NT2/D1 (cell line): ENCODE measurements at regions not wholly inside any gene's neighbourhood (a gene's known extent, or its start where the extent isn't known, plus 50 kb on each side); places are given as distances from the start of the nearest gene placed in this dataset.

Experiments used
- DNase-seq: peaks from one replicate; pipeline ENCODE4 v3.0.0-alpha.2; 2011; ENCODE audit warnings: low read depth, low spot score
- H3K27me3 ChIP-seq: 2 replicates; pipeline ENCODE4 v1.6.0; 2011; ENCODE audit warnings: mild to moderate bottlenecking; ENCODE audit not compliant: insufficient read length, insufficient read depth
- H3K36me3 ChIP-seq: 2 replicates; pipeline ENCODE4 v1.6.1; 2011; ENCODE audit warnings: mild to moderate bottlenecking, low read length, mixed read lengths; ENCODE audit not compliant: insufficient read depth, insufficient read length
- H3K4me1 ChIP-seq: 2 replicates; pipeline ENCODE4 v1.5.1; 2011; ENCODE audit not compliant: insufficient read depth, insufficient read length
- H3K4me3 ChIP-seq: 2 replicates; pipeline ENCODE4 v1.5.1; 2011; ENCODE audit warnings: low read depth; ENCODE audit not compliant: insufficient read length
- H3K9ac ChIP-seq: 2 replicates; pipeline ENCODE4 v1.6.0; 2011; ENCODE audit warnings: low read depth; ENCODE audit not compliant: insufficient read length
- H3K9me3 ChIP-seq: 2 replicates; pipeline ENCODE4 v1.5.1; 2011; ENCODE audit warnings: mild to moderate bottlenecking, low read length; ENCODE audit not compliant: insufficient read depth
- SUZ12 ChIP-seq: IDR thresholded peaks from 2 replicates; pipeline ENCODE4 v1.6.1; 2011; ENCODE audit not compliant: insufficient read length, insufficient read depth; ENCODE audit errors: extremely low read depth
- YY1 ChIP-seq: IDR thresholded peaks from 2 replicates; pipeline ENCODE4 v1.6.1; 2011; ENCODE audit not compliant: insufficient read length, insufficient read depth
- ZNF274 ChIP-seq: IDR thresholded peaks from 2 replicates; pipeline ENCODE4 v1.6.1; 2011; ENCODE audit warnings: mild to moderate bottlenecking, low read depth, low read length

DNA sequence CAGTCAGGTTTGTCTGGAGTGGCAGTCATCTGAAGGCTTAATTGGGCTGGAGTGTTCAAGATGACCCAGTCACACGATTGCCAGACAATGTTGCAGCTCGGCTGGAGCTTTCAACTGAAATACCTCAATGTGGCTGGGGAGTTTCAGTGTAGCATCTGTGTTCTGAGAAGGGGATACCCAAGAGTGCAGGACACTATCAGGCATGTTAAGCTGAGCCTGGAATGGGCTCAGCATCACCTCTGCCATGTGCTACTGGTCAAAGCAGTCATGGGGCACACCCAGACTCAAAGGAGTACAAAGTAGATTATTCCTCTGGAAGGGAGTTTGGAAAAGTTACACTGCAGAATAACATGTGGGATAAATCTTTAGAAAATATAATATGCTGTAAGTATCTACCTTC is 363.9 kb downstream of the KIF16B start:
- H3K9me3 ChIP-seq = no peaks in the 10 kb centered on the region
- no peak for DNase-seq
- no peaks in the 10 kb centered on the region for H3K27me3 ChIP-seq
- H3K9ac ChIP-seq = no peak overlapping the region
- H3K4me3 ChIP-seq = no peak overlapping the region
- H3K36me3 ChIP-seq = no peaks in the 10 kb centered on the region
- TF ChIP-seq ZNF274 (no peak), YY1 (no peak), SUZ12 (no peak)
- no peaks in the 10 kb centered on the region for H3K4me1 ChIP-seq

DNA sequence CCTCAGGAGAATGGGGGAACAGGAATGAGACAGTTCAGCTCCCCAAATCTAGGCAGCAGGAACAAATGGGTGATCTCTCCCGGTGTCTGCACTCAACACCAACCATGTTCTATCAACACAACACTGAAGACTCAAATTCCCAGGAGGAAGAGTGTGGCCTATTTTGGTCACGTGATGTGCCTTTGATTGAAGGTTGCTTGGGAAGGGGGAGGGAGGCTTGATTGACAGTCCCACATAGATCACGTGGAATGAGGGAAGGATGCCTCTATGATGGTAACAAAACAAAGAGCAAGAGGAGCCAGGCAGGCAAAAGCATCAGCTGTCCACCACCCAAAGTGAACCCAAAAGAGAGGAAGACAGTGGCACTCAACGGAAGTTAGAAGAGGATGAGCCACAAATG is 364.8 kb downstream of the KIF16B start:
- Histone ChIP-seq H3K4me1 (no peaks in the 10 kb centered on the region), H3K27me3 (no peaks in the 10 kb centered on the region), H3K36me3 (no peaks in the 10 kb centered on the region), H3K9ac (no peak overlapping the region), H3K4me3 (no peak overlapping the region), H3K9me3 (no peaks in the 10 kb centered on the region)
- no peak for DNase-seq
- TF ChIP-seq YY1 (no peak), SUZ12 (no peak), ZNF274 (no peak)

DNA sequence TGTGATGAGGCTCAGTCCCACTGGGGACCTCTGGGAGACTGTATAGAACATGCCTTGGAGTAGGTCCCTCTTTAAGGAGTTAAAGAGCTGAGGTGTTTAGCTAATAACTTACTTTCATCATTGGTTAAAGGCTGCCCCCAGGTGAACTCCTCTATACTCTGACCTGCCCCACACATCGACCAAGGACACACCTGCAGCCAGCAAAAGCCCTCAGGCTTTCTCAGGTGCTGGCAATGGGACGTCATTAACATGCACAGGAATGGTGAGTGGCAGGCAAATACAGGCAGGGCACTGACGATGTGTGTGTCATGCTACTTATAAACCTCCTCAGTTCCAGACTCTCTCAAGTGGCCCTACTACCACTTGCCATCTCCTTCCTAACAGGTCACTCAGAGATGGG is 366.4 kb downstream of the KIF16B start:
- no peaks in the 10 kb centered on the region for H3K4me1 ChIP-seq
- H3K9ac ChIP-seq = no peak overlapping the region
- no peaks in the 10 kb centered on the region for H3K27me3 ChIP-seq
- H3K36me3 ChIP-seq = no peaks in the 10 kb centered on the region
- no peak for DNase-seq
- no peak for TF ChIP-seq SUZ12
- no peak for TF ChIP-seq ZNF274
- no peak for TF ChIP-seq YY1
- no peaks in the 10 kb centered on the region for H3K9me3 ChIP-seq
- H3K4me3 ChIP-seq = no peak overlapping the region

DNA sequence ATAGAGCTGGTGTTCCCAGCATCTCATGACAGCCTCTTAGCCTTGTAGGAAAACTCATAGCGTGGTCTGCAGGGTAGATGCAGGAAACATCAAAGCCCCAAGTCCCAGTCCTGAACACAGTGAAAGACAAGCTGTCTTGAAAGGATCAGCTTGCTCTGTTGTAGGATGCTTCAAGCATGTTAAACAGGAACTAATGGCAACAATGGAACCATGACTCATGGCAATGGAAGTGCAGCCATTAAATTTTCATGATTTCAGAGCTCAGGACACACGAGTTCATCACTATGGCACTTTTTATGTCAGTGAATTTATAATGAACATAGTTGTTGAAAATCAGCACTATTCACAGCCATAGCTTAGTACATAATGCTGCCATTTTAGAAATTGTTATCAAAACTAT is 367.7 kb downstream of the KIF16B start:
- H3K9ac ChIP-seq = no peak overlapping the region
- no peaks in the 10 kb centered on the region for H3K27me3 ChIP-seq
- DNase-seq = no peak
- no peaks in the 10 kb centered on the region for H3K36me3 ChIP-seq
- no peaks in the 10 kb centered on the region for H3K4me1 ChIP-seq
- TF ChIP-seq SUZ12 (no peak), YY1 (no peak), ZNF274 (no peak)
- no peak overlapping the region for H3K4me3 ChIP-seq
- no peaks in the 10 kb centered on the region for H3K9me3 ChIP-seq

DNA sequence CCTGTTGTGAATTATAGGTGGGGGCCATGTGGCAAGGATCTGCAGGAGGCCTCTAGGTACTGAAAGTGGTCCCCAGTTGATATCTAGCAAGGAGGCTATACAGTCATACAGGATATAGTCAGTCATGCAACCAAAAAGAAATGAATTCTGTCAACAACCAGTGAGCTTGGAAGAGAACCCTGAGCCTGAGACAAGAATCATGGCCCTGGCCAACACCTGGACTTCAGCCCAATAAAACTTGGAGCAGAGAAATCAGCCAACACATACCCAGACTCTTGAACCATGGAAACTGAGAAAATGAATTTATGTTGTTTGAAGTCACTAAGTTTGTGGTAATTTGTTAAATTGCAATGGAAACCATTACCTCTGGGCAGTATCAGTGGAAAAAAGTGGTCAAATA is 370.2 kb downstream of the KIF16B start:
- Histone ChIP-seq H3K4me3 (no peak overlapping the region), H3K9ac (no peak overlapping the region), H3K9me3 (no peaks in the 10 kb centered on the region), H3K4me1 (no peaks in the 10 kb centered on the region), H3K27me3 (no peaks in the 10 kb centered on the region), H3K36me3 (no peaks in the 10 kb centered on the region)
- DNase-seq = no peak
- no peak for TF ChIP-seq SUZ12
- no peak for TF ChIP-seq YY1
- TF ChIP-seq ZNF274 = no peak

DNA sequence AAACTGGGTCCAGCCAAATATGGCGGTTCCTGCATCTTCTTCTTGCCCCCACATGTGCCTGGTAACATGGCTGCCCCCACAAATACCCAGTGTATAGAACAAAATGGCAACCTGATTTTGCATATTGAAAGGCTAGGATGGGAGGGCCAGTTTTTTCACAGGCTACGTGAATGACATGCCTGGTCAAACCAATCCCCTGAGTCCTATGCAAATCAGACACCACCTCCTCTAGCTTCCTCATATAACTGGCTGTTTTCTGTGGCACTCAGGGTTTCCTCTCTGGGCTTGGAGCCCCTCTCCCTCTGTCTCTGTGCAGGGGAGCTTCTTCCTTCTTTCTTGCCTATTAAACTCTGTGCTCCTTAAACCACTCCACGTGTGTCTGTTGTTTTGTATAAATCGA is 372.1 kb downstream of the KIF16B start:
- Histone ChIP-seq H3K9ac (no peak overlapping the region), H3K9me3 (no peaks in the 10 kb centered on the region), H3K36me3 (no peaks in the 10 kb centered on the region), H3K27me3 (no peaks in the 10 kb centered on the region), H3K4me1 (no peaks in the 10 kb centered on the region), H3K4me3 (no peak overlapping the region)
- no peak for TF ChIP-seq YY1
- no peak for DNase-seq

DNA sequence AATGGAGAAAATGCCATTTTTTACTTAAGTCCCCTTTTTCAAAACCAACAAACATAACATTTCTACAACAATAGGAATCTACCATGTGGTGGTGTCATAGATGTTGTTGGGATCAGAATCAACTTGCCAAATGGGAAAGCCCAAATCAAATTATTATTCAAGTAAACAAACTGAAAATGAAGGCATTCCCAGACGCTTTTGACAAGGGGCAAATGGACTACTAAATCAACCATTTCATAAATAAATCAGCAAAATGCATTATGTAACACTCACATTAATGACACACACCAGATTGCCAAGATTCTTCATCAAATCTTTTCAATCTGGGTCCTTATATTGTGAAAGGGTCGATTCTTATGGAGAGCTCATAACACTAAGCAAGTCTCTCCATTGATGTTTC is 375.6 kb downstream of the KIF16B start:
- no peaks in the 10 kb centered on the region for H3K4me1 ChIP-seq
- H3K9me3 ChIP-seq = no peaks in the 10 kb centered on the region
- H3K9ac ChIP-seq = no peak overlapping the region
- TF ChIP-seq YY1 = no peak
- no peak for TF ChIP-seq SUZ12
- TF ChIP-seq ZNF274 = no peak
- no peaks in the 10 kb centered on the region for H3K27me3 ChIP-seq
- DNase-seq = no peak
- H3K4me3 ChIP-seq = no peak overlapping the region
- H3K36me3 ChIP-seq = no peaks in the 10 kb centered on the region

DNA sequence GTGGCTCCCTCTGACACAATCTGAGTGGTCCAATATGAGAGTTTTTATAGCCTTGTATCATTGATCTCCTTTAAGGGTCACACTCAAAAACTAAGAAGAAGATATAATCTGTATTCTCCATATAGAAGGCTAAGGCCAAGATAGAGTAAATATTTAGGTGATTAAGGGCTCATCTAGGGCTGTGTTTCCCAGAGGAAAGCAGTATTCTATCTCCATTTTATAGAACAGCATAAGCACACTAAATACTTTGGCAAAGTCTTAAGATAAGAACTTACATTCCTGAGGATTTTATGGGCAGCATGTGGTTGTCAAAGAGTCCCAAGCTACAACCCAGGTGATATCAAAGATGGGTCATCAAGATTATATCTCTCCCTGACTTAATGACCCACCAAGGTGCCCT is 377.6 kb downstream of the KIF16B start:
- Histone ChIP-seq H3K27me3 (no peaks in the 10 kb centered on the region), H3K9ac (no peak overlapping the region), H3K36me3 (no peaks in the 10 kb centered on the region), H3K4me3 (no peak overlapping the region), H3K4me1 (no peaks in the 10 kb centered on the region), H3K9me3 (no peaks in the 10 kb centered on the region)
- TF ChIP-seq YY1 = no peak
- TF ChIP-seq ZNF274 = no peak
- TF ChIP-seq SUZ12 = no peak
- no peak for DNase-seq
